HepG2 (cell line): ENCODE measurements at regions not wholly inside any gene's neighbourhood (a gene's known extent, or its start where the extent isn't known, plus 50 kb on each side); places are given as distances from the start of the nearest gene placed in this dataset.

Experiments
- ATAC-seq: fragments of 200-7000 bp; cut with Tn5 transposase; 3 replicates; pipeline ENCODE4 v1.9.1; 2020; ENCODE audit warnings: mild to moderate bottlenecking, moderate library complexity
- BruUV-seq: library from RNA; stranded (reverse); fragments of 400-500 nt; replicated peaks from 2 replicates; lab custom pipeline; 2021; lab: Mats Ljungman, UMichigan
- CTCF ChIA-PET: fragments of 300-600 bp; formaldehyde crosslinking; extraction: SDS; loops from one replicate; lab custom pipeline; 2021; ENCODE audit warnings: low total read pairs, inconsistent platforms, low intra/inter-chr PET ratio; lab: Yijun Ruan, JAX
- POLR2A ChIA-PET: fragments of 350-600 bp; sonication (Branson Sonifier 250); formaldehyde crosslinking; loops from one replicate; lab custom pipeline; 2020; ENCODE audit warnings: antibody characterized with exemption, inconsistent platforms; lab: Yijun Ruan, JAX
- DNase-seq: peaks from one replicate; pipeline ENCODE4 v3.0.0-alpha.2; 2015; ENCODE audit warnings: low spot score
- FAIRE-seq: peaks from 3 replicates; lab custom pipeline; 2011; peaks lifted over from hg19 to GRCh38; lab: Jason Lieb, UNC
- H2AFZ ChIP-seq: one replicate; pipeline ENCODE4 v1.6.1; 2011; ENCODE audit warnings: low read length, inconsistent platforms
- H3K27ac ChIP-seq: fragments of 300-600 bp; 3 replicates; pipeline ENCODE4 v1.8.0; 2011; ENCODE audit warnings: mixed run types, mild to moderate bottlenecking, mixed read lengths, low read length, inconsistent platforms; ENCODE audit not compliant: insufficient read depth; ENCODE audit errors: extremely low read length
- H3K27me3 ChIP-seq, 2 experiments: fragments of 200-600 bp in 1 of 2; 2 replicates in 1 of 2; 3 replicates in 1 of 2; pipeline versions ENCODE4 v1.6.0 to v1.8.0; 2011; ENCODE audit warnings: low read length in 2 of 2, mild to moderate bottlenecking in 2 of 2, moderate library complexity in 2 of 2, inconsistent platforms in 1 of 2; ENCODE audit not compliant: insufficient read depth in 2 of 2, control insufficient read depth in 1 of 2
- H3K36me3 ChIP-seq, 2 experiments: fragments of 200-600 bp in 1 of 2; replicated peaks in 1 of 2; 2 replicates in 1 of 2; 3 replicates in 1 of 2; pipeline versions ENCODE4 v1.5.1 to v1.8.0; 2011; ENCODE audit warnings: low read length in 2 of 2, inconsistent platforms in 1 of 2; ENCODE audit not compliant: insufficient read depth in 2 of 2, control insufficient read depth in 1 of 2
- H3K4me1 ChIP-seq: 2 replicates; pipeline ENCODE4 v1.5.1; 2012; ENCODE audit warnings: low read length, inconsistent platforms; ENCODE audit not compliant: insufficient read depth
- H3K4me2 ChIP-seq: 2 replicates; pipeline ENCODE4 v1.6.0; 2011; ENCODE audit warnings: low read depth, low read length, inconsistent platforms
- H3K4me3 ChIP-seq, 3 experiments: fragments of 200-600 bp in 1 of 3; sonication (generic), shearing (Covaris generic) in 1 of 3; replicated peaks in 1 of 3; 2 replicates each; pipeline ENCODE4 v1.5.1; 2011 to 2016; ENCODE audit warnings: low read length in 3 of 3, inconsistent platforms in 2 of 3, low read depth in 2 of 3, mild to moderate bottlenecking in 2 of 3, control low read depth in 1 of 3, mixed read lengths in 1 of 3; ENCODE audit not compliant: insufficient read depth in 1 of 3
- H3K79me2 ChIP-seq: one replicate; pipeline ENCODE4 v1.6.1; 2011; ENCODE audit warnings: low read length, inconsistent platforms; ENCODE audit not compliant: insufficient read depth
- H3K9ac ChIP-seq: 2 replicates; pipeline ENCODE4 v1.6.0; 2011; ENCODE audit warnings: mild to moderate bottlenecking, low read depth, low read length, inconsistent platforms; ENCODE audit not compliant: insufficient read depth
- H3K9me3 ChIP-seq: 2 replicates; pipeline ENCODE4 v1.5.1; 2012; ENCODE audit warnings: mild to moderate bottlenecking, low read length
- H4K20me1 ChIP-seq: 2 replicates; pipeline ENCODE4 v1.6.0; 2011; ENCODE audit warnings: inconsistent platforms, mild to moderate bottlenecking, low read length, moderate library complexity; ENCODE audit not compliant: insufficient read depth
- ARID5B ChIP-seq: IDR thresholded peaks from 2 replicates; pipeline ENCODE4 v1.4.0; 2020; ENCODE audit warnings: mild to moderate bottlenecking, missing genetic modification reagents
- ATF3 ChIP-seq: sonication (generic); formaldehyde crosslinking; IDR thresholded peaks from 2 replicates; pipeline ENCODE4 v1.4.0; 2020; ENCODE audit warnings: missing genetic modification reagents
- HNRNPH1 ChIP-seq: fragments of 200-400 bp; formaldehyde crosslinking; optimal IDR thresholded peaks from 2 replicates; pipeline ENCODE3; 2017; ENCODE audit warnings: mild to moderate bottlenecking, low read depth, low read length
- KDM6A ChIP-seq: IDR thresholded peaks from 2 replicates; pipeline ENCODE4 v1.6.1; 2016; ENCODE audit warnings: low read depth
- MZF1 ChIP-seq: sonication (generic); formaldehyde crosslinking; IDR thresholded peaks from 2 replicates; pipeline ENCODE4 v1.8.1; 2023; ENCODE audit warnings: mild to moderate bottlenecking, missing genetic modification reagents, borderline replicate concordance
- SOX6 ChIP-seq, 2 experiments: fragments of 450-650 bp in 1 of 2; sonication (generic) in 1 of 2; formaldehyde crosslinking in 1 of 2; IDR thresholded peaks; 2 replicates each; pipeline versions ENCODE4 v1.4.0 to v1.6.1; 2017 to 2020; ENCODE audit warnings: antibody characterized with exemption in 1 of 2, mild to moderate bottlenecking in 1 of 2, missing genetic modification reagents in 1 of 2
- ZNF800 ChIP-seq: sonication (generic); formaldehyde crosslinking; IDR thresholded peaks from 2 replicates; pipeline ENCODE4 v1.4.0; 2020; ENCODE audit warnings: missing genetic modification reagents
- ZSCAN21 ChIP-seq: sonication (generic); formaldehyde crosslinking; IDR thresholded peaks from 2 replicates; pipeline ENCODE4 v1.8.0; 2022; ENCODE audit warnings: mild to moderate bottlenecking, missing genetic modification reagents, moderate library complexity, borderline replicate concordance
- WGBS: methylation state at CpG from one replicate; pipeline ENCODE4 v1.1.6; 2017; ENCODE audit warnings: low lambda C conversion rate; 5-methylcytosine and 5-hydroxymethylcytosine counted together
- in situ Hi-C: cut with HindIII; loops from 2 replicates; pipeline ENCODE4 v1.10.0; 2017; ENCODE audit warnings: low pct_unique_long_range_greater_than_20kb; ENCODE audit not compliant: extremely low pct_ligation_motif_present
- intact Hi-C: fragments of 100-400 bp; cut with micrococcal nuclease; formaldehyde crosslinking; loops from one replicate; pipeline ENCODE4 v1.10.0; 2022; ENCODE audit not compliant: unreplicated experiment

- H3K36me3 ChIP-seq, result no peaks in the 10 kb centered on the region
- no peak for TF ChIP-seq KDM6A (CRISPR knock-in tag)
- no peak for TF ChIP-seq ARID5B
- TF ChIP-seq ATF3 (CRISPR knock-in tag), result no peak
- TF ChIP-seq SOX6 (IDR thresholded peaks at IDR 0.05), result no peak
- no peak for TF ChIP-seq SOX6 (CRISPR knock-in tag; IDR thresholded peaks at IDR 0.05)
- TF ChIP-seq HNRNPH1, result no peak
- TF ChIP-seq ZNF800 (CRISPR knock-in tag), result no peak
- TF ChIP-seq ZSCAN21 (CRISPR knock-in tag), result no peak
- TF ChIP-seq MZF1, result no peak
- H3K79me2 ChIP-seq, result no peaks in the 10 kb centered on the region
- DNase-seq (no peak), FAIRE-seq (no peak), ATAC-seq (no peak)
- in situ Hi-C loops (no loop called here), intact Hi-C loops (no loop called here)
- no peak overlapping the region for H3K4me3 ChIP-seq
- 0 out of 5 replicates have a peak, but pooled peaks cover 0 to 1% of the 10 kb centered on the region in 2 experiments for H3K27me3 ChIP-seq
- CTCF ChIA-PET, result no interaction called here
- no peaks in the 10 kb centered on the region for H3K4me1 ChIP-seq
- H3K9me3 ChIP-seq, result no peaks in the 10 kb centered on the region
- POLR2A ChIA-PET, result no interaction called here
- BruUV-seq, result no TSS peak
- WGBS, result 7% methylated on average over 4 of the region's 4 CpGs
- H2AFZ ChIP-seq, result no peak overlapping the region
- no peaks in the 10 kb centered on the region for H4K20me1 ChIP-seq
- no peak overlapping the region for H3K27ac ChIP-seq
- H3K4me2 ChIP-seq, result no peak overlapping the region
- no peak overlapping the region for H3K9ac ChIP-seq
These were observed 369.0 kb upstream of the CFAP20DC start for GRCh38 chr3:59418836-59419235.
